Activated CD8-positive, alpha-beta memory T cell treated with anti-CD3 and anti-CD28 coated beads, Interleukin-2, amount 10 ng/mL, durations not matched to agents 7 days and 5 days (primary cell): ENCODE measurements at regions not wholly inside any gene's neighbourhood (a gene's known extent, or its start where the extent isn't known, plus 50 kb on each side); places are given as distances from the start of the nearest gene placed in this dataset.

ENCODE experiments used
- ATAC-seq: fragments of 150-1000 bp; cut with Tn5 transposase; one replicate; pipeline ENCODE4 v1.10.0; 2021; ENCODE audit warnings: moderate library complexity
- CTCF ChIA-PET: fragments of 350-600 bp; sonication (Branson Sonifier 250); formaldehyde crosslinking; loops from one replicate; lab custom pipeline; 2021; ENCODE audit warnings: antibody characterized with exemption; lab: Charles Lee
- DNase-seq: peaks from one replicate; pipeline ENCODE4 v3.0.0-alpha.2; 2020
- H3K27ac Mint-ChIP-seq: one replicate; pipeline ENCODE4 v1.8.0; 2021; ENCODE audit warnings: mild to moderate bottlenecking, mixed read lengths
- H3K27me3 Mint-ChIP-seq: one replicate; pipeline ENCODE4 v1.8.0; 2021; ENCODE audit warnings: mixed read lengths
- H3K36me3 Mint-ChIP-seq: one replicate; pipeline ENCODE4 v1.8.0; 2021; ENCODE audit warnings: mild to moderate bottlenecking, mixed read lengths
- H3K4me1 Mint-ChIP-seq: one replicate; pipeline ENCODE4 v1.8.0; 2021; ENCODE audit warnings: mixed read lengths
- H3K4me3 Mint-ChIP-seq: one replicate; pipeline ENCODE4 v1.8.0; 2021; ENCODE audit warnings: mild to moderate bottlenecking, moderate library complexity, mixed read lengths
- H3K9me3 Mint-ChIP-seq: one replicate; pipeline ENCODE4 v1.8.0; 2022; ENCODE audit warnings: low read depth, mixed read lengths

DNA sequence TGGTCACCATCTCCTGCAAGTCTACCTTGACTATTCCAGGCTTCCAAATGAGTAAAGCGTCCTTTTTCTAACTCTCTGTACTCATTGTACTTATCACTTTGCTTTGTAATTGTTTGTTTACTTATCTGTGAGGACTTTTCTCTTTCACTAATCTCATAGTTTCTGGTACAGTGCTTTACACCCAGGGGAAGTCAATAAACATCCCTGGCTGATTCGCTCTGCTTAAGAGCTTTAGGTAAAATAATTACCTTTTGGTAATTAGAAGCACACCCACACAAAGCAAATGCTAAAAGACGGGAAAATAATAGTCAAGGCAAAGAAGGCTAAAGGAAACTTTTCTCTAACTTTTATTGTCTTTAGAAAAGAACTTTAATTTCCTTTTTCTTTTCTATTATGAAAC, 466.9 kb upstream of the ROBO1 start:
- H3K4me1 Mint-ChIP-seq: no peaks in the 10 kb centered on the region
- no peak for DNase-seq
- CTCF ChIA-PET: no interaction called here
- no peak for ATAC-seq
- no peaks in the 10 kb centered on the region for H3K27me3 Mint-ChIP-seq
- no peaks in the 10 kb centered on the region for H3K36me3 Mint-ChIP-seq
- no peak overlapping the region for H3K4me3 Mint-ChIP-seq
- no peak overlapping the region for H3K27ac Mint-ChIP-seq
- H3K9me3 Mint-ChIP-seq: no peaks in the 10 kb centered on the region

DNA sequence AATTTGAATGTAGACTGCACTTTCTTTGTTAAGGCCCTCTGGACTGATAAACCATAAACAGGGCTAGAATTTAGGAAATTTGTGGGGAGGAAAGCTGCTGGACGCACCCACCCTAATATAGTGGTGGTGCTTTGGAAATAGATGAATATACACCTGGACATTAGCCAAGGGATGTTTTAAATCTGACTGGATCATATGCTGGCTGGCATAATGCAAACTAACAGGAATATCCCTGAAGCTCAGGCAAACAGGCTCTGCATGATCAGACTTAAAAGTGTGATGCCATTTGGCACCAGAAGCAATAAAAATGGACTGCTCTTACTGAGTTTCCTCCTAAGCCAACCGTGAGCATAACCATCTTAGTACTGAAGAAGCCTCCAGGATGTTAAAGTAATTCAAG, 465.8 kb upstream of the ROBO1 start:
- no peaks in the 10 kb centered on the region for H3K4me1 Mint-ChIP-seq
- H3K4me3 Mint-ChIP-seq: no peak overlapping the region
- ATAC-seq: no peak
- H3K27me3 Mint-ChIP-seq: no peaks in the 10 kb centered on the region
- H3K36me3 Mint-ChIP-seq: no peaks in the 10 kb centered on the region
- CTCF ChIA-PET: no interaction called here
- peaks cover 5% of the 10 kb centered on the region for H3K9me3 Mint-ChIP-seq
- no peak for DNase-seq
- no peak overlapping the region for H3K27ac Mint-ChIP-seq

DNA sequence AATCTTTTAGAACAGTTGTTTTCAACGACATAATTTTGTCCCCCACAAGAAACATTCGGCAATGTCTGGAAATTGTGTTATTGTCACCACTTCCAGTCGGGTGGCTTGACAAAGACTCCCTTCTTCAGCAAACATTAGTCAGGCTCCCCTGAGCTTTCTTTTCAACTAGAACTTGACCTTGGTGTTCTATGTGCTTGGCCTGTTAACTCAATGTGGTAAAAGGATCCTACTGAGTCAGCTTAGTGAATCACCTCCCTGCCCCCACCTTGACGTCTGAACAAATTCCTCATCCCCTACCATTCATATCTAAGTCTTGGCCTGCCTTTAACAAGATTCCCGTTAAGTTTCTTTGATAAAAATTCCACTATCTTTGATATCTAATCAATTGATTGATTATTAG, 465.0 kb upstream of the ROBO1 start:
- Mint-ChIP-seq H3K9me3 (peaks cover 5% of the 10 kb centered on the region), H3K4me1 (no peaks in the 10 kb centered on the region), H3K27ac (no peak overlapping the region), H3K4me3 (no peak overlapping the region), H3K36me3 (no peaks in the 10 kb centered on the region), H3K27me3 (no peaks in the 10 kb centered on the region)
- ATAC-seq (no peak), DNase-seq (no peak)
- CTCF ChIA-PET: no interaction called here

DNA sequence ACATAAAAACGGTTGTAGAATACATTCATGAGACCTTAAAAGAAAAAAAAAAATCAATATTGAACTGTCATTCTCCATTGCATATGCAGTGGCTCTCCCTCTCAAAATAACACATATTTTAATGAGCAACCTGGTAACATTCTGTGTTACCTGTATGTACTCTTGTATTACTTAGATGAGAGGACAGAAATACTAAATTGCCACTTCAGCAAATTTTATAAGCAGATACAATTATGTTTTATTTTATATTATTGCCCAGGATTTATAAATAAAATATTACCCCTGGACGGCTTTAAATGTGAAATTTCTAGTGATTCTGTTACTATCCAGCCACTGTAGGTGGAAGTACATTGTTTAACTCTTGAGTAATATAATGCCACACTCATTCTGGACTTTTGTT, 463.2 kb upstream of the ROBO1 start:
- H3K4me3 Mint-ChIP-seq: no peak overlapping the region
- no peak for ATAC-seq
- H3K27me3 Mint-ChIP-seq: no peaks in the 10 kb centered on the region
- CTCF ChIA-PET: no interaction called here
- H3K9me3 Mint-ChIP-seq: peaks cover 6% of the 10 kb centered on the region
- no peaks in the 10 kb centered on the region for H3K36me3 Mint-ChIP-seq
- DNase-seq: no peak
- H3K27ac Mint-ChIP-seq: no peak overlapping the region
- no peaks in the 10 kb centered on the region for H3K4me1 Mint-ChIP-seq

DNA sequence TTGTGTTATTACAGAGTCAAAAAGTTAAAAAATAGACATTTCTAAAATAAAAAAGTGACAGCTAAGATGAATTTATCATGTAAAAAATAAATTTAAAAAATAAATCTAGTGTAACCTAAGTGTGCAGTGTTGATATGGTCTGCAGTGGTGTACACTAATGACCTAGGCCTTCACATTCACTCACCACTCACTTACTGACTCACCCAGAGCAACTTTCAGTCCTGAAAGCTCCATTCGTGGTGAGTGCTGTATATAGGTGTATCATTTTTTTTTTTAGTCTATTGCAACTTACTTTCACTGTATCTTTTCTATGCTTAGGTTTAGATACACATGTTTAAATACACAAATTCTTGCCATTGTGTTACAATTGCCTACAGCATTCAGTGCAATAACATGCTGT, 459.4 kb upstream of the ROBO1 start:
- no peaks in the 10 kb centered on the region for H3K36me3 Mint-ChIP-seq
- no peak overlapping the region for H3K4me3 Mint-ChIP-seq
- DNase-seq: no peak
- CTCF ChIA-PET: no interaction called here
- no peaks in the 10 kb centered on the region for H3K4me1 Mint-ChIP-seq
- no peak overlapping the region for H3K27ac Mint-ChIP-seq
- peaks cover 11% of the 10 kb centered on the region for H3K9me3 Mint-ChIP-seq
- H3K27me3 Mint-ChIP-seq: no peaks in the 10 kb centered on the region
- no peak for ATAC-seq

DNA sequence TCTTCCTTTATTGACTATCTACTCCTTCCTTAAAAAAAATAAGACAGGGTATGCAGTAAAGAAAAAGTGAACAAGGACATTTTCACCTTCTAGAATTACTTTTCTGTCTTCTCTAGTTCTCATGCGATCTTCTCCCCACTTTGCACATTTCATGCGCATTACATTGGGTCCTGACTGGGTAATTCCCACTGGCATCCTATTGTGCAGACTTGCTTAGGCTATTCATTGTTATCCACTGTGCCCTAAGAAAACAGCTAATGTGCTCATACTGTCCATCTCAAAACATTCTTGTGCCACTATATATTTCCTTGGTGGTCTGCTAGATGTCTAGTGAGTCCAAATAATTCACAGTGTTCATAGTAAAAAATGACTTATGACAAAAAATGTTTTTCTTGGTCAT, 447.4 kb upstream of the ROBO1 start:
- peaks cover 11% of the 10 kb centered on the region for H3K9me3 Mint-ChIP-seq
- H3K4me1 Mint-ChIP-seq: no peaks in the 10 kb centered on the region
- CTCF ChIA-PET: no interaction called here
- H3K27me3 Mint-ChIP-seq: no peaks in the 10 kb centered on the region
- DNase-seq: no peak
- no peak overlapping the region for H3K27ac Mint-ChIP-seq
- ATAC-seq: no peak
- H3K36me3 Mint-ChIP-seq: no peaks in the 10 kb centered on the region
- H3K4me3 Mint-ChIP-seq: no peak overlapping the region

DNA sequence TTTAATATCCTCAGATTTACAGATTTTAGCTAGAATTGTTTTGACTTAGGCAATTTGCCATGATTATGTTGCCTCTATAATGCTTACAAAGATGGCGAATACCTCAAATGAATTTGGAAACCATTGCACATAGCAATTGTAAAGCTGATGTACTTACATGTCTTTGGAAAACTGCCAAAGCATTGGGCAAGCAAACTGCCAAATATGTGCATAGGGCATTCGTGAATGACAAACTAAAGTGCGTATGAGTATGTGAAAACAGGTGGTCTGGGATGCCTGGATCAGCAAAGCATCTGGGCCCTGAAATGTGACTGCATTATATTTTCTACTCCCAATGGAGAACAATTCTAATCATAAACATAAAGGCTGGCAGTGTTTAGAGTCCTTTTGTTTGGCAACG, 445.3 kb upstream of the ROBO1 start:
- Mint-ChIP-seq H3K36me3 (no peaks in the 10 kb centered on the region), H3K27ac (no peak overlapping the region), H3K4me3 (no peak overlapping the region), H3K27me3 (no peaks in the 10 kb centered on the region), H3K4me1 (no peaks in the 10 kb centered on the region), H3K9me3 (peaks cover 14% of the 10 kb centered on the region)
- DNase-seq (no peak), ATAC-seq (no peak)
- CTCF ChIA-PET: no interaction called here

DNA sequence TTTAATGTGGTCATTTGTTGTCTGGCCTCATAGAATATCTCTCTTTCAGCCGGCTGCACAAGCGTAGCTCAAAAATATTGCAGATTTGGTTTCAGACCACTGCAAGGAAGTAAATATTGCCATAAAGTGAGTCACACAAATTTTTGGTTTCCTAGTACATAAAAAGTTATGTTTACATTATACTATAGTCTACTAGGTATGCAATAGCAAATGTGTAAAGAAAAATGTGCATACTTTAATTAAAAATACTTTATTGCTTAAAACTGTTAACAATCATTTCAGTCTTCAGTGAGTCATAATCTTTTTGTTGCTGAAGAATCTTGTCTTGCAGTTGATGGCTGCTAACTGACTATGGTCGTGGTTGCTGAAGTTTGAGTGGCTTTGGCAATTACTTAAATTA, 425.1 kb upstream of the ROBO1 start:
- Mint-ChIP-seq H3K4me1 (no peaks in the 10 kb centered on the region), H3K4me3 (no peak overlapping the region), H3K36me3 (no peaks in the 10 kb centered on the region), H3K27ac (no peak overlapping the region), H3K27me3 (no peaks in the 10 kb centered on the region), H3K9me3 (peaks cover 8% of the 10 kb centered on the region)
- no peak for DNase-seq
- ATAC-seq: no peak
- CTCF ChIA-PET: no interaction called here

DNA sequence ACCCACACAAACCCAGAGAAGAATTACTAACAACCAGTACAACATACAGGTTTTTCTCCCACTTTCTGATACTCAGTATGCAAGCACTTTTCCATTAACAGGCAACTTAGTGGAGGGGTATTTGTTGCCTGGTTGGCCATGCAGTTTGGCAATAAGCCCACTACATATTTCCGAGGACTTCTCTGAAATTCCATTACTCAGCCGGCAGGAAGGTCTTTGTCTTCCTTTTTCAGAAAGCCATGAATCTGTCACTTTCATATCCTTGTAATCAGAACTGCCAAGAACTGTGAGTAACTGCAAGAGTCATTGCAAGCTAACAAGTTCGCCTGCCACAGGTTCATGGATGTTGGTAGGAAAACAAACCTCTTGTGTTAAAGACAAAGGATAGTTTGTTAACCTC, 422.3 kb upstream of the ROBO1 start:
- Mint-ChIP-seq H3K27me3 (no peaks in the 10 kb centered on the region), H3K4me1 (no peaks in the 10 kb centered on the region), H3K4me3 (no peak overlapping the region), H3K36me3 (no peaks in the 10 kb centered on the region), H3K9me3 (peaks cover 10% of the 10 kb centered on the region), H3K27ac (no peak overlapping the region)
- ATAC-seq (no peak), DNase-seq (no peak)
- CTCF ChIA-PET: no interaction called here

DNA sequence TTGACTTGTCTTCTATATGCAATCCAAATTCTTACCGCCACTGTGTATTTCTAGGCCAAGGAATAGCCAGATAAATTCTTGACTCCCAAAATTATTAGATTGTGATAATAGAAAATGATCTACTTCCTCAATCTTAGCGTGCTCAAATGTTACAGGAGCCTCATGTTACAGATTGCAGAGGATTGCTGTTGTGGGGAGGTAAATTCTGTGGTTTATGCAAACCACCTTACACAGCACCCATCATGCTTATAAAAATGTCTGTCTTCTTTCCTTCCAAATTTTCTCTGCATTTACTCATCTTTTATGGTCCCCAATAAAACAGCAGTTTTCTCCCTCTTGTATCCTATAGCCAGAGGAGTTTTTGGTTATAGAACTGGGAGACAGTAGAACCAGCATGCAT, 420.2 kb upstream of the ROBO1 start:
- Mint-ChIP-seq H3K4me3 (no peak overlapping the region), H3K36me3 (no peaks in the 10 kb centered on the region), H3K4me1 (no peaks in the 10 kb centered on the region), H3K27ac (no peak overlapping the region), H3K9me3 (peaks cover 8% of the 10 kb centered on the region), H3K27me3 (no peaks in the 10 kb centered on the region)
- ATAC-seq (no peak), DNase-seq (no peak)
- CTCF ChIA-PET: no interaction called here

DNA sequence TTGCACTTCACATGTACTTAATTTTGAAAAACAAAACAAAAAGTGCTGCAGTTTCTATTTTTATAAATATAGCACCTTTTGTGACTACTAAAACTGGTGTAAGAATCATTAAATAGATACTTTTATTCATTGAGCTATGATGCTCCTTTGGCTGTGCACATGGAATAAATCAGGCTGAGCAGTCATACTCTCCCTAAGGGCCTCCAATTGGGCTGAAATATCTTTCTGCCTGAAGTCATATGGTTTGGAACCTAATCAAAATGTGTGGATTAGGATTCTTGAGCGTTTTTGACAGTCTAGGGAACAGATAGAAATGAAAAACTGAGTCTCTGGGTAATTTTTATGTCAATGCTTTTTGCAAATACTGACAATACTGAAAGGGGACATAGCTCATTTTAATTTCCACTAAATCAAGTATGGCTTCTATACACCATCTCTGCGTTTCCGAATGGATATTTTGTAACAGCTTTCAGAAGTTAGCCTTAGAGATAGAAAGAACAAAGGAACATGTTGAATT, 392.2 kb upstream of the ROBO1 start:
- no peak overlapping the region for H3K27ac Mint-ChIP-seq
- DNase-seq (no peak), ATAC-seq (no peak)
- H3K27me3 Mint-ChIP-seq: no peaks in the 10 kb centered on the region
- no peaks in the 10 kb centered on the region for H3K36me3 Mint-ChIP-seq
- H3K4me1 Mint-ChIP-seq: no peaks in the 10 kb centered on the region
- CTCF ChIA-PET: no interaction called here
- H3K4me3 Mint-ChIP-seq: no peak overlapping the region
- H3K9me3 Mint-ChIP-seq: peaks cover 8% of the 10 kb centered on the region

DNA sequence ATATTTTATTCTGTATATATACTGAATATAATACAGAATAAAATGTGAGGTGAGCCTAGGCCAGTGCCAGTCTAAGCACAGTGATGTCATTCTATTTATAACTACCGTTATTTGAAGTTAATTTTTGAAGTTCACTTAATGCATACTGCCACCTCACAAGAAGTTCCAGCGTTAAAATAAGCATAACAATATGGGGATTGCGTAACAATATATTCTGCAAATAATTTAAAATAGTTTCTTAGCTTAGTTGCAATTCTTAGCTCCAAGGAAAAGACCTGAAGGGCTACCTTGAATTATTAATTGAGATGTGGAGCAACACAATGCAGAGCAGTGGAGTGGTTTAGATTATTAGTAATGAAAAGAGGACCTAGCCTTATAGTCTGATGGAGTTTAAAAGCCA, 390.5 kb upstream of the ROBO1 start:
- Mint-ChIP-seq H3K4me1 (no peaks in the 10 kb centered on the region), H3K9me3 (peaks cover 5% of the 10 kb centered on the region), H3K36me3 (no peaks in the 10 kb centered on the region), H3K27ac (no peak overlapping the region), H3K27me3 (no peaks in the 10 kb centered on the region), H3K4me3 (no peak overlapping the region)
- CTCF ChIA-PET: no interaction called here
- DNase-seq (no peak), ATAC-seq (no peak)

DNA sequence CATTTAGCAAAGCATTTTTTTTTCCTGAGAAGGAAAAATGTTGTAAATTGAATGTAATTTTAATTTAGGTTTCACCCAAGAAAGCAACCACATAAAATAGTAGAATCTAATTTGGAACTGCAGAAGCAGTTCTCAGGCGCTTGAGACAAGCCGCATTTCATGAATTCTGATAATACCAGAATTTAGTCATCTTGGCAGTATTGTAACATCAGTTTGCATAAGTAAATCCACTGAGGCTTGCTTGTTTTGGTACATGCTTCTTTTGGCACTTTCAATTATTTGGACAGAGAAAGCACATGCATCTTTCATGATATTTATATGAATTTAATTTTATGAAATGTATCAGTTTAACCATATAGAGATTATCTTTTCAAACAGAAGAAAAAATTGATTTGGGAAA, 389.7 kb upstream of the ROBO1 start:
- no peak overlapping the region for H3K4me3 Mint-ChIP-seq
- no peaks in the 10 kb centered on the region for H3K36me3 Mint-ChIP-seq
- CTCF ChIA-PET: no interaction called here
- no peaks in the 10 kb centered on the region for H3K27me3 Mint-ChIP-seq
- no peak for ATAC-seq
- H3K27ac Mint-ChIP-seq: no peak overlapping the region
- no peak for DNase-seq
- peaks cover 7% of the 10 kb centered on the region for H3K9me3 Mint-ChIP-seq
- H3K4me1 Mint-ChIP-seq: no peaks in the 10 kb centered on the region

DNA sequence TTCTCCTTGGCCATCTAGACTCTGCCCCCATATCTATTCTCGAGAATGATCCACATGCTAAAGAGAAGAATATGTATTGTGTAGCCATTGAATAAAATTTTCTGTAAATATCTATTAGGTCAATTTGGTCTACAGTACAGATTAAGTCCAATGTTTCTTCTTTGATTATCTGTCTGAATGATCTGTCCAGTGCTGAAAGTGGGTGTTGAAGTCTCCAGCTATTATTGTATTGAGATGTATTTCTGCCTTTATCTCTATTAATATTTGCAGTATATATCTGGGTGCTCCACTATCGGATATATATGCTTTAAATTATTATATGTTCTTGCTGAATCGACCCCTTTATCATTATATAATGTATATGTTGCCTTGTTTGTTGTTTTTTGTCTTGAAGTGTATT, 384.9 kb upstream of the ROBO1 start:
- H3K4me1 Mint-ChIP-seq: no peaks in the 10 kb centered on the region
- no peak for DNase-seq
- CTCF ChIA-PET: no interaction called here
- no peak overlapping the region for H3K4me3 Mint-ChIP-seq
- H3K36me3 Mint-ChIP-seq: no peaks in the 10 kb centered on the region
- H3K27ac Mint-ChIP-seq: no peak overlapping the region
- peaks cover 14% of the 10 kb centered on the region for H3K9me3 Mint-ChIP-seq
- ATAC-seq: no peak
- no peaks in the 10 kb centered on the region for H3K27me3 Mint-ChIP-seq

DNA sequence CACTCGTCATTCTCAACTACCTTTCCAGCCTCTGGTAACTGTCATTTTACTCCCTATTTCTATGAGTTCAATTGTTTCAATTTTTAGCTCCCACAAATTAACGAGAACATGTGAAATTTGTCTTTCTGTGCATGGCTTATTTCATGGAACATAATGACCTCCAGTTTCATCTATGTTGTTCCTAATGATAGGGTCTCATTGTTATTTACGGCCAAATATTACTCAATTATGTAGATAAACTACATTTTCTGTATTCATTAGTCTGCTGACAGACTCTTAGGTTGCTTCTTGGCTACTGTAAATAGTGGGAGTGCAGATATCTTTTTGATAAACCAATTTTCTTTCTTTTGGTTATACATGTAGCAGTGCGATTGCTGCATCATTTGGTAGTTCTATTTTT, 374.9 kb upstream of the ROBO1 start:
- DNase-seq: no peak
- Mint-ChIP-seq H3K27me3 (no peaks in the 10 kb centered on the region), H3K27ac (no peak overlapping the region), H3K36me3 (no peaks in the 10 kb centered on the region), H3K4me3 (no peak overlapping the region), H3K9me3 (peaks cover 4% of the 10 kb centered on the region), H3K4me1 (no peaks in the 10 kb centered on the region)
- CTCF ChIA-PET: no interaction called here
- ATAC-seq: no peak
